Activated T-helper 1 cell treated with anti-CD3 and anti-CD28 coated beads, Interleukin-2, amount 50 U/mL, for 16 hours (primary cell): ENCODE measurements at regions not wholly inside any gene's neighbourhood (a gene's known extent, or its start where the extent isn't known, plus 50 kb on each side); places are given as distances from the start of the nearest gene placed in this dataset.

Experiments used
- DNase-seq, 2 donors: peaks; one replicate each; pipeline ENCODE4 v3.0.0-alpha.2; 2020; ENCODE audit warnings: low read depth in 1 of 2, low spot score in 1 of 2

- no peak for DNase-seq
Measured at GRCh38 chr2:134158295-134158694, 95.6 kb upstream of the MGAT5 start.

GRCh38 chr2:134161170-134161547 lies 92.7 kb upstream of the MGAT5 start:
- no peak for DNase-seq

GRCh38 chr2:134163336-134163735 lies 90.5 kb upstream of the MGAT5 start:
- DNase-seq, result no peak

- DNase-seq, result no peak
Measured at GRCh38 chr2:134164306-134164705, 89.6 kb upstream of the MGAT5 start.

- DNase-seq, result no peak
Measured at GRCh38 chr2:134167015-134167414, 86.9 kb upstream of the MGAT5 start.

- peak in 1 of 2 donors; percentile 14 for DNase-seq
Measured at GRCh38 chr2:134169788-134170187, 84.1 kb upstream of the MGAT5 start.

GRCh38 chr2:134170294-134170693 lies 83.6 kb upstream of the MGAT5 start:
- no peak for DNase-seq

- DNase-seq, result no peak
Measured at GRCh38 chr2:134170700-134171099, 83.2 kb upstream of the MGAT5 start.

GRCh38 chr2:134173338-134174016 lies 80.4 kb upstream of the MGAT5 start:
- DNase-seq, result no peak

GRCh38 chr2:134174711-134175110 lies 79.2 kb upstream of the MGAT5 start:
- no peak for DNase-seq

GRCh38 chr2:134175834-134176233 lies 78.0 kb upstream of the MGAT5 start:
- DNase-seq, result no peak

GRCh38 chr2:134177351-134177931 lies 76.4 kb upstream of the MGAT5 start:
- no peak for DNase-seq

GRCh38 chr2:134178138-134178877 lies 75.6 kb upstream of the MGAT5 start:
- no peak for DNase-seq

- DNase-seq, result peak; percentile 13 to 16
Measured at GRCh38 chr2:134181219-134181618, 72.7 kb upstream of the MGAT5 start.

GRCh38 chr2:134183679-134184078 lies 70.2 kb upstream of the MGAT5 start:
- no peak for DNase-seq

GRCh38 chr2:134185639-134186038 lies 68.2 kb upstream of the MGAT5 start:
- no peak for DNase-seq

GRCh38 chr2:134189009-134189720 lies 64.7 kb upstream of the MGAT5 start:
- DNase-seq, result no peak

GRCh38 chr2:134190062-134190806 lies 63.6 kb upstream of the MGAT5 start:
- DNase-seq, result no peak

GRCh38 chr2:134190807-134191203 lies 63.1 kb upstream of the MGAT5 start:
- DNase-seq, result no peak

GRCh38 chr2:134191835-134192234 lies 62.0 kb upstream of the MGAT5 start:
- no peak for DNase-seq

GRCh38 chr2:134193006-134193405 lies 60.9 kb upstream of the MGAT5 start:
- DNase-seq, result no peak
